HL-60 (cell line): ENCODE measurements at regions not wholly inside any gene's neighbourhood (a gene's known extent, or its start where the extent isn't known, plus 50 kb on each side); places are given as distances from the start of the nearest gene placed in this dataset.

Experiments used
- DNase-seq, 2 experiments: peaks; one replicate each; pipeline ENCODE4 v3.0.0-alpha.2; 2010 to 2020; ENCODE audit warnings: low read depth in 1 of 2, low spot score in 1 of 2
- H3K27ac ChIP-seq: fragments of 250-450 bp; sonication (Bioruptor Pico); replicated peaks from 2 replicates; pipeline ENCODE4 v1.5.1; 2020; ENCODE audit warnings: mild to moderate bottlenecking, moderate library complexity
- H3K27me3 ChIP-seq: fragments of 250-450 bp; sonication (Bioruptor Pico); 2 replicates; pipeline ENCODE4 v1.5.1; 2021; ENCODE audit warnings: mild to moderate bottlenecking, moderate library complexity; ENCODE audit not compliant: insufficient read depth, poor library complexity, severe bottlenecking
- H3K4me3 ChIP-seq: replicated peaks from 2 replicates; pipeline ENCODE4 v1.5.1; 2011; ENCODE audit warnings: mild to moderate bottlenecking, control low read depth, low read length; ENCODE audit not compliant: insufficient read depth
- GABPA ChIP-seq: IDR thresholded peaks from 2 replicates; pipeline ENCODE4 v1.6.1; 2012; ENCODE audit warnings: low read depth
- POLR2AphosphoS5 ChIP-seq: IDR thresholded peaks from 2 replicates; pipeline ENCODE4 v1.6.1; 2012; ENCODE audit warnings: low read depth
- SPI1 ChIP-seq: IDR thresholded peaks from 2 replicates; pipeline ENCODE4 v1.6.1; 2012; ENCODE audit warnings: low read depth, mild to moderate bottlenecking, borderline replicate concordance
- TF ChIP-seq, protein P1 (sequence below): IDR thresholded peaks from one replicate; pipeline ENCODE4 v1.5.1; 2011; ENCODE audit warnings: low read length, control low read depth, inconsistent platforms; ENCODE audit not compliant: insufficient read depth
- TF ChIP-seq, protein P2 (sequence below): IDR thresholded peaks from 2 replicates; pipeline ENCODE4 v1.6.1; 2012; ENCODE audit warnings: low read depth; ENCODE audit not compliant: insufficient replicate concordance

DNA sequence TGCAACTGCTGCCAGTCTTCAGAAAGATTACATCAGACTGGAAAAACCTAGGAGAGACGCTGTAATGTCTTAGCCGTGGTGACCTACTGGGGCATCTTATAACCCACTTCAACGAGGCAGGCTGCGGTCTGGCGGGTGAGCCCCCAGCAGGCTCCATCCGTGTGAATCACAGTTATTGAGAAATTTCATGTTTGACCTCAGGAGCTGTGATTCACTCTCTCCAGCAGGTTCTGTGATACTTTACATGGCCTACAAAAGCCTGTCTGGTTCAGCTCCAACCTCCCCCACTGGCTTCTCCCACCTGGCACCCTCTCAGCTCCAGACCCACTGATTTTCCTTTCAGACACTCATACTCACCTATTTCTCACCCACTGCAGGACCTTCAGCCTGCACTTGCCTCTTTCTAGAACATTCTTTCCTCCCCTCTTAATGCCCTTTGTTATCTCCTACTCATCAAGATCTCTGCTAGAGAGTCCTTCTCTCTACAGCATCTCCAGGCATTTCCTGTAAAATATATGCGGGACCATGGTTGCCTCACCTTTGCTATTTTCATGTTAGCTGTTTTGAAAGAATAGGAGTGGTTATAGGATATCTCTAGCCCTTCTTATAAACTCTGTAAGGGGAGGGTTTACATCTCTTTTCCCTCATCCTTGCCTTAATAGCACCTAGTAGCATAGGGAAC is 227.9 kb downstream of the MAF start:
- TF ChIP-seq POLR2AphosphoS5 = no peak
- no peak for TF ChIP-seq SPI1
- TF ChIP-seq, protein P1, sequence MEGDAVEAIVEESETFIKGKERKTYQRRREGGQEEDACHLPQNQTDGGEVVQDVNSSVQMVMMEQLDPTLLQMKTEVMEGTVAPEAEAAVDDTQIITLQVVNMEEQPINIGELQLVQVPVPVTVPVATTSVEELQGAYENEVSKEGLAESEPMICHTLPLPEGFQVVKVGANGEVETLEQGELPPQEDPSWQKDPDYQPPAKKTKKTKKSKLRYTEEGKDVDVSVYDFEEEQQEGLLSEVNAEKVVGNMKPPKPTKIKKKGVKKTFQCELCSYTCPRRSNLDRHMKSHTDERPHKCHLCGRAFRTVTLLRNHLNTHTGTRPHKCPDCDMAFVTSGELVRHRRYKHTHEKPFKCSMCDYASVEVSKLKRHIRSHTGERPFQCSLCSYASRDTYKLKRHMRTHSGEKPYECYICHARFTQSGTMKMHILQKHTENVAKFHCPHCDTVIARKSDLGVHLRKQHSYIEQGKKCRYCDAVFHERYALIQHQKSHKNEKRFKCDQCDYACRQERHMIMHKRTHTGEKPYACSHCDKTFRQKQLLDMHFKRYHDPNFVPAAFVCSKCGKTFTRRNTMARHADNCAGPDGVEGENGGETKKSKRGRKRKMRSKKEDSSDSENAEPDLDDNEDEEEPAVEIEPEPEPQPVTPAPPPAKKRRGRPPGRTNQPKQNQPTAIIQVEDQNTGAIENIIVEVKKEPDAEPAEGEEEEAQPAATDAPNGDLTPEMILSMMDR = no peak
- TF ChIP-seq, protein P2, sequence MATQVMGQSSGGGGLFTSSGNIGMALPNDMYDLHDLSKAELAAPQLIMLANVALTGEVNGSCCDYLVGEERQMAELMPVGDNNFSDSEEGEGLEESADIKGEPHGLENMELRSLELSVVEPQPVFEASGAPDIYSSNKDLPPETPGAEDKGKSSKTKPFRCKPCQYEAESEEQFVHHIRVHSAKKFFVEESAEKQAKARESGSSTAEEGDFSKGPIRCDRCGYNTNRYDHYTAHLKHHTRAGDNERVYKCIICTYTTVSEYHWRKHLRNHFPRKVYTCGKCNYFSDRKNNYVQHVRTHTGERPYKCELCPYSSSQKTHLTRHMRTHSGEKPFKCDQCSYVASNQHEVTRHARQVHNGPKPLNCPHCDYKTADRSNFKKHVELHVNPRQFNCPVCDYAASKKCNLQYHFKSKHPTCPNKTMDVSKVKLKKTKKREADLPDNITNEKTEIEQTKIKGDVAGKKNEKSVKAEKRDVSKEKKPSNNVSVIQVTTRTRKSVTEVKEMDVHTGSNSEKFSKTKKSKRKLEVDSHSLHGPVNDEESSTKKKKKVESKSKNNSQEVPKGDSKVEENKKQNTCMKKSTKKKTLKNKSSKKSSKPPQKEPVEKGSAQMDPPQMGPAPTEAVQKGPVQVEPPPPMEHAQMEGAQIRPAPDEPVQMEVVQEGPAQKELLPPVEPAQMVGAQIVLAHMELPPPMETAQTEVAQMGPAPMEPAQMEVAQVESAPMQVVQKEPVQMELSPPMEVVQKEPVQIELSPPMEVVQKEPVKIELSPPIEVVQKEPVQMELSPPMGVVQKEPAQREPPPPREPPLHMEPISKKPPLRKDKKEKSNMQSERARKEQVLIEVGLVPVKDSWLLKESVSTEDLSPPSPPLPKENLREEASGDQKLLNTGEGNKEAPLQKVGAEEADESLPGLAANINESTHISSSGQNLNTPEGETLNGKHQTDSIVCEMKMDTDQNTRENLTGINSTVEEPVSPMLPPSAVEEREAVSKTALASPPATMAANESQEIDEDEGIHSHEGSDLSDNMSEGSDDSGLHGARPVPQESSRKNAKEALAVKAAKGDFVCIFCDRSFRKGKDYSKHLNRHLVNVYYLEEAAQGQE = no peak
- TF ChIP-seq GABPA = no peak
- DNase-seq = no peak
- H3K4me3 ChIP-seq = no peak overlapping the region
- no peak overlapping the region for H3K27ac ChIP-seq
- H3K27me3 ChIP-seq = no peaks in the 10 kb centered on the region

DNA sequence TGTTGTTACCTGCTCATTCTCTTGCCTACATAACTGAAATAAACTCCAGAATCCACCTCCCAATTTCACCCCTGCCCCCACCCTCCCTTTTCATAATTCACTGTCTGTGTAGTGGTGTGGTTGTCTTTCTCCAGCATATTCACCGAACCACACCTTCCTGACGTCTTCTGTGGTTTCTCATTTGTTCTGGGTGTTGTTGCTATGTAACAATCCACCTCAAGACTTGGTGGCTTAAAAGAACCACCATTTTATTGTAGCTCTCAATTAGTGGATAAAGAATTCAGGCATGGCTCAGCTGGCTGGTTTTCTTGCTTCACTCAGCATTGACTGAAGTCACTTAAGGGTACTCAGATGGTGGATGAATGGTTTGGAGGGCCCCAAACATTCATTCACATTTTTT is 229.8 kb downstream of the MAF start:
- no peak for DNase-seq
- Histone ChIP-seq H3K27ac (no peak overlapping the region), H3K27me3 (no peaks in the 10 kb centered on the region), H3K4me3 (no peak overlapping the region)
- no peak for TF ChIP-seq GABPA
- no peak for TF ChIP-seq POLR2AphosphoS5
- TF ChIP-seq, protein P2 = no peak

DNA sequence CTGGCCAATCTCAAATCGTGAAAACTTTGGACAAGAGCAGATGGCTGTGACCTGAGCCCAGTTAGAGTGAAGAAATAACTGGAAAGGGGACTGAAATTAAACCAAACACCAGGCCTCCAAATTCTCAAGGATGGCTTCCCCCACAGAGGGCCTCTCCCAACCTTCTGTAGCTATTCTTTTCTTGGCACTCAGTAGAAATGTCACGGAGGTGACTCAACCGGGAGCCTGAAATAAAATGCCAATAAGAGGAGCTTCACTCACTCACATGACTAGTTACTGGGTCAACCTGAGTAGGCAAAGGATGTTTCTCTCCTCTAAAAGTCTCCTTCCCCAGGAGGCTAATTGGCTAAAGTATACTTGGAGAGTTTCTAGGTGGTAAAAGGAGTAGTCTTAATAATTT is 230.7 kb downstream of the MAF start:
- H3K27ac ChIP-seq = no peak overlapping the region
- TF ChIP-seq GABPA (no peak), SPI1 (no peak), POLR2AphosphoS5 (no peak)
- TF ChIP-seq, protein P2 = no peak
- TF ChIP-seq, protein P1 = no peak
- H3K27me3 ChIP-seq = no peaks in the 10 kb centered on the region
- DNase-seq = no peak
- no peak overlapping the region for H3K4me3 ChIP-seq
